Mesendoderm (in vitro differentiated cells): ENCODE measurements at regions not wholly inside any gene's neighbourhood (a gene's known extent, or its start where the extent isn't known, plus 50 kb on each side); places are given as distances from the start of the nearest gene placed in this dataset.

Source experiments
- DNase-seq: peaks from one replicate; pipeline ENCODE4 v3.0.0; 2013
- H2AK5ac ChIP-seq: 2 replicates; pipeline ENCODE4 v1.6.1; 2013; ENCODE audit warnings: low read length, inconsistent platforms
- H2BK120ac ChIP-seq: 2 replicates; pipeline ENCODE4 v1.6.1; 2013; ENCODE audit warnings: low read depth, mild to moderate bottlenecking, low read length, moderate library complexity, mixed read lengths
- H2BK15ac ChIP-seq: replicated peaks from 2 replicates; pipeline ENCODE4 v1.6.1; 2013; ENCODE audit warnings: low read depth, mild to moderate bottlenecking, moderate library complexity
- H2BK5ac ChIP-seq: 2 replicates; pipeline ENCODE4 v1.6.1; 2013; ENCODE audit warnings: low read length, inconsistent platforms
- H3K18ac ChIP-seq: 2 replicates; pipeline ENCODE4 v1.6.1; 2013; ENCODE audit warnings: mild to moderate bottlenecking, low read length, mixed read lengths
- H3K23ac ChIP-seq: one replicate; pipeline ENCODE4 v1.6.1; 2013; ENCODE audit warnings: low read length
- H3K27ac ChIP-seq: 2 replicates; pipeline ENCODE4 v1.5.1; 2013; ENCODE audit warnings: low read depth, mild to moderate bottlenecking, inconsistent platforms, low read length, moderate library complexity
- H3K27me3 ChIP-seq: 2 replicates; pipeline ENCODE4 v1.6.1; 2013; ENCODE audit warnings: low read length, control low read depth, mild to moderate bottlenecking, inconsistent platforms; ENCODE audit not compliant: insufficient read depth, poor library complexity
- H3K36me3 ChIP-seq: 2 replicates; pipeline ENCODE4 v1.6.1; 2013; ENCODE audit warnings: low read length, inconsistent platforms; ENCODE audit not compliant: control insufficient read depth, insufficient read depth
- H3K4ac ChIP-seq: one replicate; pipeline ENCODE4 v1.6.1; 2013; ENCODE audit warnings: low read depth, mild to moderate bottlenecking, low read length, moderate library complexity
- H3K4me1 ChIP-seq: 2 replicates; pipeline ENCODE4 v1.6.1; 2013; ENCODE audit warnings: low read depth, low read length, inconsistent platforms; ENCODE audit not compliant: control insufficient read depth
- H3K4me2 ChIP-seq: 2 replicates; pipeline ENCODE4 v1.6.1; 2013; ENCODE audit warnings: low read length
- H3K4me3 ChIP-seq: 2 replicates; pipeline ENCODE4 v1.5.1; 2013; ENCODE audit warnings: mild to moderate bottlenecking, low read length
- H3K56ac ChIP-seq: one replicate; pipeline ENCODE4 v1.6.1; 2013; ENCODE audit warnings: low read length
- H3K79me1 ChIP-seq: 2 replicates; pipeline ENCODE4 v1.6.1; 2013; ENCODE audit warnings: low read length, inconsistent platforms
- H3K79me2 ChIP-seq: 2 replicates; pipeline ENCODE4 v1.6.1; 2013; ENCODE audit warnings: mild to moderate bottlenecking, low read length; ENCODE audit not compliant: control insufficient read depth, insufficient read depth
- H3K9ac ChIP-seq: 2 replicates; pipeline ENCODE4 v1.6.1; 2013; ENCODE audit warnings: low read length, inconsistent platforms
- H4K5ac ChIP-seq: one replicate; pipeline ENCODE4 v1.6.1; 2013; ENCODE audit warnings: low read length
- H4K8ac ChIP-seq: one replicate; pipeline ENCODE4 v1.6.1; 2013; ENCODE audit warnings: low read depth, mild to moderate bottlenecking, control low read depth, low read length, moderate library complexity
- WGBS: extraction: QIAGEN DNeasy Blood & Tissue Kit; methylation state at CpG from one replicate; pipeline ENCODE4 v1.1.7; 2013; ENCODE audit warnings: low lambda C conversion rate, missing lambda C conversion rate; ENCODE audit not compliant: insufficient coverage; ENCODE audit errors: extremely low coverage; 5-methylcytosine and 5-hydroxymethylcytosine counted together

DNA sequence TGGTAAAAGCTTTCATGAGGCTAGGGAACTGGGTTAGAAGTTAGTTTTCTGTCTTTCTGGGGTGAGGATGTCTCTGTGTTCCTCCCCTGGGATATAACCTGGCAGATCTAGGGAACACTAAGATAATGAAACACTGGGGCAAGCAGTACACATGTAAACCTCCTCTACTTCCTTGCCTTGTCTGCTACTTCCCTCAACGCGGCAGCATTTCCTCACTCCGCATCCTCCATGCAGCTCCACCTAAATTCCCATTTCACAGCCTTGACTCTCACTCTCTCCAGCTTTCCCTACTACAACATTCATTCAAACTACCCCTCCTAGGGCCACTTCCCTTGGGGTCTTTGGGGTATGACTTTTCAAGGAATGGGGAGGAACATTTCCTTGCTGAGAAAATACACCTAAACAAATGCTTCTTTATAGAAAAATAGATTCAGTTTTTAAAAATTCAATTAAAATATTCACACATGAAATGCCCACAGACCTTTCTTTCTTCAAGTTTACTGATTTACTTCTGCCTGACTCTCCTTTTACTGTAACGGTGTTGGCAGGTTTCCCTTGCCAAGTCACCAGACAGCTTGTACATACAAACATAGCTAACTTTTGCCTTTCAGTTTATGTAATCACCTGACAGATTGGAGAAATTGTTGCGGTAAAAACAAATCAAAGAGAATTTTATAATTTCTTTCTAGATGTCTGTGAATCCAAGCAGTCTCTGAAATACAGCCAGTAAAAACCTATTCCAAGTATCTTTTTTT is 90.1 kb downstream of the TNFSF18 start:
- Histone ChIP-seq H4K8ac (no peak overlapping the region), H3K23ac (no peak overlapping the region), H3K4me3 (no peak overlapping the region), H3K9ac (no peak overlapping the region), H3K4ac (no peak overlapping the region), H3K27me3 (no peaks in the 10 kb centered on the region), H2BK5ac (no peak overlapping the region), H2BK15ac (no peak overlapping the region), H3K56ac (no peak overlapping the region), H3K27ac (no peak overlapping the region), H3K36me3 (no peaks in the 10 kb centered on the region), H2BK120ac (no peak overlapping the region), H3K79me2 (no peaks in the 10 kb centered on the region), H3K4me2 (no peak overlapping the region), H3K79me1 (no peaks in the 10 kb centered on the region), H3K18ac (no peak overlapping the region), H4K5ac (no peak overlapping the region), H3K4me1 (peaks cover 3% of the 10 kb centered on the region), H2AK5ac (no peak overlapping the region)
- WGBS: no CpG with 5 or more reads among the region's 5 CpGs
- no peak for DNase-seq

DNA sequence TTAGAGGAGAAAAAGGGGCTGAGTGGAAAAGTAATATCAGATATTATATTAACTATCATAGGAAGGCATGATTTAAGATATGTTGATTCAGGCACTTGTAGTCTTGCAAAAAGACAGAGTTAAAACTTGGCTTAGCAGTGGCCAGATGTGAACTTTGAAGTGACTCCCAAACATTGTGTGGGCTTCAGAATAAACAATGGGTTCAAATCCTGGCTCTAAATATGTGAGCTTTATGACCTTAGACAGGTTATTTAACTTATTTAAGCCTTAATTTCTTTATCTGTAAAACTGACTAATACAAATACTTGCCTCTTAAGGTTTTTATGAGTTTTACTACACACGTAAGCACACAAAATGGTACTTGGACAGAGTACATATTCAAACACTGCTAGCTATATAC is 85.9 kb downstream of the TNFSF18 start:
- no peak overlapping the region for H3K18ac ChIP-seq
- no peak overlapping the region for H2AK5ac ChIP-seq
- WGBS: no CpG with 5 or more reads among the region's 1 CpG
- no peaks in the 10 kb centered on the region for H3K36me3 ChIP-seq
- H2BK120ac ChIP-seq: no peak overlapping the region
- H3K23ac ChIP-seq: no peak overlapping the region
- no peak overlapping the region for H4K5ac ChIP-seq
- H3K4me2 ChIP-seq: no peak overlapping the region
- no peaks in the 10 kb centered on the region for H3K27me3 ChIP-seq
- no peak overlapping the region for H3K4ac ChIP-seq
- H3K79me2 ChIP-seq: no peaks in the 10 kb centered on the region
- H3K4me3 ChIP-seq: no peak overlapping the region
- H2BK15ac ChIP-seq: no peak overlapping the region
- H4K8ac ChIP-seq: no peak overlapping the region
- no peak overlapping the region for H3K27ac ChIP-seq
- no peak overlapping the region for H3K9ac ChIP-seq
- DNase-seq: no peak
- H2BK5ac ChIP-seq: no peak overlapping the region
- no peaks in the 10 kb centered on the region for H3K4me1 ChIP-seq
- H3K79me1 ChIP-seq: no peaks in the 10 kb centered on the region
- H3K56ac ChIP-seq: no peak overlapping the region

DNA sequence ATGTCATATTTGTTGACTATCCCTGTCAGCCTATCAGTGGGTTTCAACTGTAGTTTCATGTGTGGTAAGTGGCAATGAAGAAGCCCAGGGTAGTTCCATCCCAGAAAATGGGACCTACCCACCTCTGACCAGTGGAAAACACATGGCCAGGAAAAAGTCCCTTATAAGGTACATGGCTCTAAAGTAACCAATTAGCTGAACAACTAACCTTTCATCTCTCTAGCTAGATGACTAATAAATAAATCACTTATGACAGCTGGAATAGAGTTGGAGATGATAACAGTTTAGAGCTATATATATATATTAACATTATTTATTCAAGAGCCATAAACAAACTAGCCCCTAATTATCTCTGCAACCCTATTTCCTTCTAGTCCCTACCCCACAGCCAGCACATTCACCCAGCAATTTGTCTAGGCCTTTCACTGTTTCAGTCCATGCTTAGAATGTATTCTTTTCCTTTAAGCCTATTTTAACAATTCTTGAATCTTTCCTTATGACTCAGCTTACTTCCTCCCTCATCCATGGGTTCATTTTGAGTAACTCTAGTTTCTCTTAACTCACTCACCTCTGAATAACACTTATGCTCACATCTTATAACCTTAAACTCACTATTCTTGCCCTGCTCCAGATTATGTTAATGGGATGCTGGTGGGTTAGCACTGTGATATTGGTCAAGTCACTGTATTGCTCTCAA is 83.7 kb downstream of the TNFSF18 start:
- no peak overlapping the region for H3K4me2 ChIP-seq
- no peak overlapping the region for H3K23ac ChIP-seq
- H3K4me3 ChIP-seq: no peak overlapping the region
- no peak overlapping the region for H3K4ac ChIP-seq
- H3K27ac ChIP-seq: no peak overlapping the region
- H2AK5ac ChIP-seq: no peak overlapping the region
- no peak overlapping the region for H4K8ac ChIP-seq
- H4K5ac ChIP-seq: no peak overlapping the region
- no peak overlapping the region for H3K56ac ChIP-seq
- H3K79me1 ChIP-seq: no peaks in the 10 kb centered on the region
- H2BK120ac ChIP-seq: no peak overlapping the region
- no peak overlapping the region for H3K9ac ChIP-seq
- DNase-seq: no peak
- no peak overlapping the region for H3K18ac ChIP-seq
- no peaks in the 10 kb centered on the region for H3K4me1 ChIP-seq
- no peak overlapping the region for H2BK15ac ChIP-seq
- H3K79me2 ChIP-seq: no peaks in the 10 kb centered on the region
- no peaks in the 10 kb centered on the region for H3K36me3 ChIP-seq
- no peaks in the 10 kb centered on the region for H3K27me3 ChIP-seq
- no peak overlapping the region for H2BK5ac ChIP-seq

DNA sequence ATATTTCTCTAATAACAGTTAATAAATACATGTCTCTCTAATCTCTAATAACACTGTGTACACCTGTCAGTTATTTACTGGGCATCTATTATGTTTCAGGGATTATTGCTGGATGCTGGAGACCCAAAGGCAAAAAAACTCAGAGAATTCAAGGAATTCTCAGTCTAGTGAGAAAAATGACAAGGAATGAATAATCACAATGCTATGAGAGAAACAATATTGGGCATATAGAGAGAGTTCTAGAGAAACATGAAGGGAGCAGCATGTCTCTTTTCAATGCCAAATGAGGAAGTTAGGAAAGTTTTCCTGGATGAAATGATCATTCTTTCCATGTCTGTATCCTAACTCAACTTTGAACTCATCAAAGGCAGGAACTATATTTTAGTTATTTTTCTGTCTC is 82.8 kb downstream of the TNFSF18 start:
- no peak overlapping the region for H3K9ac ChIP-seq
- H2BK120ac ChIP-seq: no peak overlapping the region
- H4K5ac ChIP-seq: no peak overlapping the region
- no peaks in the 10 kb centered on the region for H3K79me1 ChIP-seq
- H2BK5ac ChIP-seq: no peak overlapping the region
- no peak for DNase-seq
- no peaks in the 10 kb centered on the region for H3K27me3 ChIP-seq
- H3K27ac ChIP-seq: no peak overlapping the region
- H3K4me2 ChIP-seq: no peak overlapping the region
- no peak overlapping the region for H3K4ac ChIP-seq
- no peak overlapping the region for H3K23ac ChIP-seq
- H3K56ac ChIP-seq: no peak overlapping the region
- H3K4me1 ChIP-seq: no peaks in the 10 kb centered on the region
- H3K79me2 ChIP-seq: no peaks in the 10 kb centered on the region
- no peak overlapping the region for H2BK15ac ChIP-seq
- no peak overlapping the region for H4K8ac ChIP-seq
- H3K36me3 ChIP-seq: no peaks in the 10 kb centered on the region
- H3K4me3 ChIP-seq: no peak overlapping the region
- H3K18ac ChIP-seq: no peak overlapping the region
- no peak overlapping the region for H2AK5ac ChIP-seq

DNA sequence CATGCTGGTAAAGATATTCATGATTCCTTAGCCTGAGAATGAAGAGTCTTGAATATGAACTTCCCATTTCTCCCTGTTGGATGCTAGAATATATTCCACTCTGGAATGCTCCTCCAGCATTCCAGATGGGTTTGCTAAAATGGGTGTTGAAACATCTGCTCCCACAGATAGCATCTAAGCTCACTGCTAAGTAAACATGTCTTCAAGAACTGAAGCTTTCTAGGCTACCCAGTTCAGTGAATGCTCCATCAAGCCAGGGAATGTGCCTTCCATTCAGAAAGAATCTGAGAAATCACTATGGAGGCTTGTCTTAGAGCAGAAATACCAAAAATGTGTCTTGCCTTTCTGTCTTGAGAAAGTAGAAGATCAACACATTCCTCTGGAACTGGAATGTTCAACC is 81.1 kb downstream of the TNFSF18 start:
- Histone ChIP-seq H3K79me2 (no peaks in the 10 kb centered on the region), H3K4me1 (no peaks in the 10 kb centered on the region), H4K8ac (no peak overlapping the region), H2BK5ac (no peak overlapping the region), H3K79me1 (no peaks in the 10 kb centered on the region), H3K18ac (no peak overlapping the region), H3K27me3 (no peaks in the 10 kb centered on the region), H3K4me2 (no peak overlapping the region), H2AK5ac (no peak overlapping the region), H3K56ac (no peak overlapping the region), H3K23ac (no peak overlapping the region), H3K27ac (no peak overlapping the region), H3K4me3 (no peak overlapping the region), H3K9ac (no peak overlapping the region), H3K4ac (no peak overlapping the region), H2BK120ac (no peak overlapping the region), H3K36me3 (no peaks in the 10 kb centered on the region), H2BK15ac (no peak overlapping the region), H4K5ac (no peak overlapping the region)
- peak; percentile 75 for DNase-seq

DNA sequence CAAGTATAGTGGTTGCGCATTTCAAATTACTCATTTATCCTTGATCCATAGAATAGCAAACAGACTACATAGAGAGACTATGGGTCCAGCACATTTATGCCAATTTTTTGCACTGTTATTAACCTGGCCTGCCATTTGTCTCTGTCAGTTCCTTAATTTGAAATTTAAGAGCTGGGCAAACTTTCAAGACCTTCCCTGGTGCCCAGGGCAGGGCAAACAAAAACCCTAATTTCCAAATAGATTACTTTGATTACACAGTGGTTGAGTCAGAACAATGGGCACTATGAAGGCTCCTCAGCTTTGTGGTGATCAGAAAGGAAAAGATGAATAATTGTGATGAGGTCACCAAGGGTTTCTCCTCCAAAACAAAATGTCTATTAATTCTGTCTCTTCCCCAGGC is 80.6 kb downstream of the TNFSF18 start:
- Histone ChIP-seq H2BK120ac (no peak overlapping the region), H3K18ac (no peak overlapping the region), H4K8ac (no peak overlapping the region), H4K5ac (no peak overlapping the region), H3K4me1 (no peaks in the 10 kb centered on the region), H3K27ac (no peak overlapping the region), H2AK5ac (no peak overlapping the region), H3K9ac (no peak overlapping the region), H3K27me3 (no peaks in the 10 kb centered on the region), H3K23ac (no peak overlapping the region), H2BK15ac (no peak overlapping the region), H3K56ac (no peak overlapping the region), H3K36me3 (no peaks in the 10 kb centered on the region), H2BK5ac (no peak overlapping the region), H3K4me2 (no peak overlapping the region), H3K4ac (peak overlapping the region; percentile 55), H3K79me1 (no peaks in the 10 kb centered on the region), H3K79me2 (no peaks in the 10 kb centered on the region), H3K4me3 (no peak overlapping the region)
- no peak for DNase-seq
- WGBS: no CpG with 5 or more reads among the region's 1 CpG
